A549 (cell line): ENCODE measurements at regions not wholly inside any gene's neighbourhood (a gene's known extent, or its start where the extent isn't known, plus 50 kb on each side); places are given as distances from the start of the nearest gene placed in this dataset.

Experiments used
- ATAC-seq, 2 experiments: fragments of 200-7000 bp in 1 of 2; fragments of >200 bp in 1 of 2; cut with Nextera tagmentation in 1 of 2; cut with Tn5 transposase in 1 of 2; 3 replicates each; pipeline versions ENCODE4 v1.8.0 to v1.9.1; 2018 to 2020; ENCODE audit warnings: mild to moderate bottlenecking in 1 of 2, moderate library complexity in 1 of 2
- CTCF ChIA-PET: fragments of 300-600 bp; sonication (Branson Sonifier 250); formaldehyde crosslinking; extraction: SDS; loops from one replicate; lab custom pipeline; 2021; ENCODE audit warnings: antibody characterized with exemption, inconsistent platforms; lab: Yijun Ruan, JAX
- POLR2A ChIA-PET: fragments of 350-600 bp; formaldehyde crosslinking; extraction: SDS; loops from one replicate; lab custom pipeline; 2021; ENCODE audit warnings: antibody characterized with exemption, inconsistent platforms; lab: Yijun Ruan, JAX
- DNase-seq, 2 experiments: peaks; one replicate each; pipeline versions ENCODE4 v3.0.0 to v3.0.0-alpha.2; 2011 to 2016; ENCODE audit warnings: low read depth in 1 of 2, low spot score in 1 of 2
- FAIRE-seq: peaks from 2 replicates; lab custom pipeline; 2011; peaks lifted over from hg19 to GRCh38; lab: Jason Lieb, UNC
- H3K27ac ChIP-seq, 2 experiments: fragments of >200 bp; sonication (Bioruptor Twin); formaldehyde crosslinking; 3 replicates each; pipeline ENCODE4 v1.5.1; 2016 to 2017
- H3K4me1 ChIP-seq: fragments of >200 bp; sonication (Bioruptor Twin); formaldehyde crosslinking; 3 replicates; pipeline ENCODE4 v1.6.1; 2016
- H3K4me2 ChIP-seq: fragments of >200 bp; sonication (Bioruptor Twin); formaldehyde crosslinking; 3 replicates; pipeline ENCODE4 v1.6.1; 2016
- H3K4me3 ChIP-seq: fragments of >200 bp; sonication (Bioruptor Twin); formaldehyde crosslinking; 3 replicates; pipeline ENCODE4 v1.5.1; 2016
- H3K9me3 ChIP-seq: fragments of >200 bp; sonication (Bioruptor Twin); formaldehyde crosslinking; 3 replicates; pipeline ENCODE4 v1.6.1; 2016
- CTCF ChIP-seq: fragments of >200 bp; sonication (Bioruptor Twin); formaldehyde crosslinking; IDR thresholded peaks from 3 replicates; pipeline ENCODE4 v1.5.1; 2016
- ESRRA ChIP-seq: fragments of 150-350 bp; IDR thresholded peaks from 2 replicates; pipeline ENCODE4 v1.6.1; 2014; ENCODE audit warnings: mild to moderate bottlenecking, low read length, borderline replicate concordance
- FOSB ChIP-seq: fragments of 250-450 bp; sonication (Bioruptor Pico); IDR thresholded peaks from 2 replicates; pipeline ENCODE4 v1.5.0; 2020; ENCODE audit warnings: mild to moderate bottlenecking, moderate library complexity
- HDAC2 ChIP-seq: fragments of 200-600 bp; sonication (generic); IDR thresholded peaks from 2 replicates; pipeline ENCODE4 v1.6.1; 2016
- HEYL ChIP-seq: fragments of 250-450 bp; sonication (Bioruptor Pico); IDR thresholded peaks from 2 replicates; pipeline ENCODE4 v1.8.0; 2021; ENCODE audit warnings: mild to moderate bottlenecking, moderate library complexity
- JUN ChIP-seq, 2 experiments: fragments of >200 bp; sonication (Bioruptor Twin); formaldehyde crosslinking; IDR thresholded peaks; 2 replicates in 1 of 2; 3 replicates in 1 of 2; pipeline ENCODE4 v1.6.1; 2016 to 2017
- KDM5A ChIP-seq: fragments of 200-600 bp; sonication (generic); IDR thresholded peaks from 2 replicates; pipeline ENCODE4 v1.6.1; 2016; ENCODE audit warnings: antibody characterized with exemption, mild to moderate bottlenecking
- NFE2L2 ChIP-seq: fragments of 150-350 bp; conservative IDR thresholded peaks from 2 replicates; pipeline ENCODE4 v1.6.1; 2014; ENCODE audit warnings: low read length
- RFX5 ChIP-seq: fragments of 450-650 bp; IDR thresholded peaks from 2 replicates; pipeline ENCODE4 v1.7.1; 2014; ENCODE audit warnings: antibody characterized with exemption, mild to moderate bottlenecking, moderate library complexity
- SMC3 ChIP-seq: fragments of >200 bp; sonication (Bioruptor Twin); formaldehyde crosslinking; IDR thresholded peaks from 3 replicates; pipeline ENCODE4 v1.6.1; 2018; ENCODE audit warnings: inconsistent platforms
- TP53 ChIP-seq: fragments of 250-450 bp; sonication (Bioruptor Pico); IDR thresholded peaks from 2 replicates; pipeline ENCODE4 v1.5.0; 2021; ENCODE audit warnings: mild to moderate bottlenecking, moderate library complexity
- USF2 ChIP-seq: fragments of 450-650 bp; IDR thresholded peaks from 2 replicates; pipeline ENCODE4 v1.6.1; 2014; ENCODE audit warnings: antibody characterized with exemption
- ZFP36 ChIP-seq: fragments of 450-650 bp; IDR thresholded peaks from 2 replicates; pipeline ENCODE4 v1.6.1; 2014; ENCODE audit warnings: borderline replicate concordance; ENCODE audit not compliant: partially characterized antibody
- WGBS: methylation state at CpG from one replicate; pipeline ENCODE4 v1.1.6; 2017; ENCODE audit errors: missing lambda C conversion rate; 5-methylcytosine and 5-hydroxymethylcytosine counted together
- TF ChIP-seq, protein P1 (sequence below): IDR thresholded peaks from 2 replicates; pipeline ENCODE4 v1.6.1; 2012; ENCODE audit warnings: low read depth, borderline replicate concordance
- TF ChIP-seq, protein P2 (sequence below): IDR thresholded peaks from 2 replicates; pipeline ENCODE4 v1.6.1; 2012
- TF ChIP-seq, protein P3 (sequence below): fragments of 200-600 bp; sonication (generic); IDR thresholded peaks from 2 replicates; pipeline ENCODE4 v1.6.1; 2016; ENCODE audit warnings: antibody characterized with exemption, mild to moderate bottlenecking, moderate library complexity
- TF ChIP-seq, protein P4 (sequence below): fragments of 250-450 bp; sonication (Bioruptor Pico); IDR thresholded peaks from 2 replicates; pipeline ENCODE4 v1.5.0; 2021; ENCODE audit warnings: mild to moderate bottlenecking, moderate library complexity, borderline replicate concordance
- TF ChIP-seq, protein P5 (sequence below): fragments of >200 bp; sonication (Bioruptor Twin); formaldehyde crosslinking; IDR thresholded peaks from 3 replicates; pipeline ENCODE4 v1.6.1; 2016

- ATAC-seq (no peak), DNase-seq (no peak), FAIRE-seq (no peak)
- Histone ChIP-seq H3K4me1 (no peaks in the 10 kb centered on the region), H3K27ac (no peak overlapping the region), H3K4me3 (no peak overlapping the region), H3K4me2 (no peak overlapping the region), H3K9me3 (no peaks in the 10 kb centered on the region)
- WGBS: 0% methylated on average over 3 of the region's 3 CpGs
- ChIA-PET POLR2A (no interaction called here), CTCF (no interaction called here)
- TF ChIP-seq, protein P1, sequence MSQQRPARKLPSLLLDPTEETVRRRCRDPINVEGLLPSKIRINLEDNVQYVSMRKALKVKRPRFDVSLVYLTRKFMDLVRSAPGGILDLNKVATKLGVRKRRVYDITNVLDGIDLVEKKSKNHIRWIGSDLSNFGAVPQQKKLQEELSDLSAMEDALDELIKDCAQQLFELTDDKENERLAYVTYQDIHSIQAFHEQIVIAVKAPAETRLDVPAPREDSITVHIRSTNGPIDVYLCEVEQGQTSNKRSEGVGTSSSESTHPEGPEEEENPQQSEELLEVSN: no peak
- TF ChIP-seq ESRRA (no peak), KDM5A (no peak), JUN (IDR thresholded peaks at IDR 0.05) (no peak), HDAC2 (no peak), USF2 (no peak), ZFP36 (no peak), RFX5 (no peak), HEYL (CRISPR knock-in tag) (no peak), NFE2L2 (no peak), SMC3 (no peak), TP53 (CRISPR knock-in tag) (no peak), CTCF (no peak), FOSB (no peak)
- TF ChIP-seq, protein P2, sequence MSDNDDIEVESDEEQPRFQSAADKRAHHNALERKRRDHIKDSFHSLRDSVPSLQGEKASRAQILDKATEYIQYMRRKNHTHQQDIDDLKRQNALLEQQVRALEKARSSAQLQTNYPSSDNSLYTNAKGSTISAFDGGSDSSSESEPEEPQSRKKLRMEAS: no peak
- TF ChIP-seq, protein P3, sequence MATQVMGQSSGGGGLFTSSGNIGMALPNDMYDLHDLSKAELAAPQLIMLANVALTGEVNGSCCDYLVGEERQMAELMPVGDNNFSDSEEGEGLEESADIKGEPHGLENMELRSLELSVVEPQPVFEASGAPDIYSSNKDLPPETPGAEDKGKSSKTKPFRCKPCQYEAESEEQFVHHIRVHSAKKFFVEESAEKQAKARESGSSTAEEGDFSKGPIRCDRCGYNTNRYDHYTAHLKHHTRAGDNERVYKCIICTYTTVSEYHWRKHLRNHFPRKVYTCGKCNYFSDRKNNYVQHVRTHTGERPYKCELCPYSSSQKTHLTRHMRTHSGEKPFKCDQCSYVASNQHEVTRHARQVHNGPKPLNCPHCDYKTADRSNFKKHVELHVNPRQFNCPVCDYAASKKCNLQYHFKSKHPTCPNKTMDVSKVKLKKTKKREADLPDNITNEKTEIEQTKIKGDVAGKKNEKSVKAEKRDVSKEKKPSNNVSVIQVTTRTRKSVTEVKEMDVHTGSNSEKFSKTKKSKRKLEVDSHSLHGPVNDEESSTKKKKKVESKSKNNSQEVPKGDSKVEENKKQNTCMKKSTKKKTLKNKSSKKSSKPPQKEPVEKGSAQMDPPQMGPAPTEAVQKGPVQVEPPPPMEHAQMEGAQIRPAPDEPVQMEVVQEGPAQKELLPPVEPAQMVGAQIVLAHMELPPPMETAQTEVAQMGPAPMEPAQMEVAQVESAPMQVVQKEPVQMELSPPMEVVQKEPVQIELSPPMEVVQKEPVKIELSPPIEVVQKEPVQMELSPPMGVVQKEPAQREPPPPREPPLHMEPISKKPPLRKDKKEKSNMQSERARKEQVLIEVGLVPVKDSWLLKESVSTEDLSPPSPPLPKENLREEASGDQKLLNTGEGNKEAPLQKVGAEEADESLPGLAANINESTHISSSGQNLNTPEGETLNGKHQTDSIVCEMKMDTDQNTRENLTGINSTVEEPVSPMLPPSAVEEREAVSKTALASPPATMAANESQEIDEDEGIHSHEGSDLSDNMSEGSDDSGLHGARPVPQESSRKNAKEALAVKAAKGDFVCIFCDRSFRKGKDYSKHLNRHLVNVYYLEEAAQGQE: no peak
- TF ChIP-seq, protein P4, sequence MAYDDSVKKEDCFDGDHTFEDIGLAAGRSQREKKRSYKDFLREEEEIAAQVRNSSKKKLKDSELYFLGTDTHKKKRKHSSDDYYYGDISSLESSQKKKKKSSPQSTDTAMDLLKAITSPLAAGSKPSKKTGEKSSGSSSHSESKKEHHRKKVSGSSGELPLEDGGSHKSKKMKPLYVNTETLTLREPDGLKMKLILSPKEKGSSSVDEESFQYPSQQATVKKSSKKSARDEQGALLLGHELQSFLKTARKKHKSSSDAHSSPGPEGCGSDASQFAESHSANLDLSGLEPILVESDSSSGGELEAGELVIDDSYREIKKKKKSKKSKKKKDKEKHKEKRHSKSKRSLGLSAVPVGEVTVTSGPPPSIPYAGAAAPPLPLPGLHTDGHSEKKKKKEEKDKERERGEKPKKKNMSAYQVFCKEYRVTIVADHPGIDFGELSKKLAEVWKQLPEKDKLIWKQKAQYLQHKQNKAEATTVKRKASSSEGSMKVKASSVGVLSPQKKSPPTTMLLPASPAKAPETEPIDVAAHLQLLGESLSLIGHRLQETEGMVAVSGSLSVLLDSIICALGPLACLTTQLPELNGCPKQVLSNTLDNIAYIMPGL (CRISPR knock-in tag): no peak
- TF ChIP-seq, protein P5, sequence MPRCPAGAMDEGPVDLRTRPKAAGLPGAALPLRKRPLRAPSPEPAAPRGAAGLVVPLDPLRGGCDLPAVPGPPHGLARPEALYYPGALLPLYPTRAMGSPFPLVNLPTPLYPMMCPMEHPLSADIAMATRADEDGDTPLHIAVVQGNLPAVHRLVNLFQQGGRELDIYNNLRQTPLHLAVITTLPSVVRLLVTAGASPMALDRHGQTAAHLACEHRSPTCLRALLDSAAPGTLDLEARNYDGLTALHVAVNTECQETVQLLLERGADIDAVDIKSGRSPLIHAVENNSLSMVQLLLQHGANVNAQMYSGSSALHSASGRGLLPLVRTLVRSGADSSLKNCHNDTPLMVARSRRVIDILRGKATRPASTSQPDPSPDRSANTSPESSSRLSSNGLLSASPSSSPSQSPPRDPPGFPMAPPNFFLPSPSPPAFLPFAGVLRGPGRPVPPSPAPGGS: no peak
Measured at GRCh38 chr1:58233729-58234128, 312.8 kb downstream of the OMA1 start.
